H9 (cell line): ENCODE measurements at regions not wholly inside any gene's neighbourhood (a gene's known extent, or its start where the extent isn't known, plus 50 kb on each side); places are given as distances from the start of the nearest gene placed in this dataset.

ENCODE experiments used
- DNase-seq: peaks from one replicate; pipeline ENCODE4 v3.0.0-alpha.2; 2017
- H2AFZ ChIP-seq: one replicate; pipeline ENCODE4 v1.6.1; 2013; ENCODE audit warnings: mild to moderate bottlenecking, low read length, control low read depth, moderate library complexity
- H2AK5ac ChIP-seq: 2 replicates; pipeline ENCODE4 v1.6.1; 2013; ENCODE audit warnings: low read length, control low read depth, mixed read lengths; ENCODE audit not compliant: insufficient read length
- H2BK120ac ChIP-seq: one replicate; pipeline ENCODE4 v1.6.1; 2013; ENCODE audit warnings: low read depth, mild to moderate bottlenecking, low read length, control low read depth, inconsistent platforms; ENCODE audit not compliant: poor library complexity, severe bottlenecking
- H2BK12ac ChIP-seq: 2 replicates; pipeline ENCODE4 v1.6.1; 2013; ENCODE audit warnings: low read length, control low read depth, mixed read lengths, low read depth; ENCODE audit not compliant: insufficient read length
- H2BK15ac ChIP-seq: 2 replicates; pipeline ENCODE4 v1.6.1; 2013; ENCODE audit warnings: low read depth, low read length, control low read depth
- H2BK20ac ChIP-seq: one replicate; pipeline ENCODE4 v1.6.1; 2013; ENCODE audit warnings: low read depth, mild to moderate bottlenecking, low read length, control low read depth, inconsistent platforms; ENCODE audit not compliant: poor library complexity, severe bottlenecking
- H2BK5ac ChIP-seq: 2 replicates; pipeline ENCODE4 v1.6.1; 2013; ENCODE audit warnings: low read length, control low read depth, mixed read lengths; ENCODE audit not compliant: insufficient read length
- H3K14ac ChIP-seq: 2 replicates; pipeline ENCODE4 v1.6.1; 2013; ENCODE audit warnings: low read length, control low read depth; ENCODE audit not compliant: insufficient read depth
- H3K18ac ChIP-seq: 2 replicates; pipeline ENCODE4 v1.6.1; 2013; ENCODE audit warnings: low read depth, mild to moderate bottlenecking, mixed read lengths, low read length, control low read depth; ENCODE audit not compliant: insufficient read length
- H3K23ac ChIP-seq: 2 replicates; pipeline ENCODE4 v1.6.1; 2013; ENCODE audit warnings: low read length, control low read depth, mixed read lengths, low read depth; ENCODE audit not compliant: insufficient read length
- H3K23me2 ChIP-seq: 2 replicates; pipeline ENCODE4 v1.6.1; 2013; ENCODE audit warnings: low read depth, mild to moderate bottlenecking, mixed read lengths, low read length, control low read depth; ENCODE audit not compliant: insufficient read length, poor library complexity, severe bottlenecking
- H3K27ac ChIP-seq: 2 replicates; pipeline ENCODE4 v1.5.1; 2013; ENCODE audit warnings: low read length, control low read depth, mixed read lengths, low read depth; ENCODE audit not compliant: insufficient read length
- H3K27me3 ChIP-seq: 2 replicates; pipeline ENCODE4 v1.6.1; 2013; ENCODE audit warnings: low read length, control low read depth, inconsistent platforms; ENCODE audit not compliant: insufficient read depth
- H3K4ac ChIP-seq: 2 replicates; pipeline ENCODE4 v1.6.1; 2013; ENCODE audit warnings: low read depth, mild to moderate bottlenecking, control low read depth, inconsistent platforms, low read length, moderate library complexity
- H3K4me1 ChIP-seq: 2 replicates; pipeline ENCODE4 v1.6.1; 2013; ENCODE audit warnings: low read length, control low read depth, inconsistent platforms; ENCODE audit not compliant: insufficient read depth
- H3K4me2 ChIP-seq: 2 replicates; pipeline ENCODE4 v1.6.1; 2013; ENCODE audit warnings: low read length, control low read depth, mixed read lengths; ENCODE audit not compliant: insufficient read length, insufficient read depth
- H3K56ac ChIP-seq: 2 replicates; pipeline ENCODE4 v1.6.1; 2013; ENCODE audit warnings: low read depth, mild to moderate bottlenecking, mixed read lengths, low read length, control low read depth; ENCODE audit not compliant: insufficient read length
- H3K79me1 ChIP-seq: 2 replicates; pipeline ENCODE4 v1.6.1; 2013; ENCODE audit warnings: low read depth, mild to moderate bottlenecking, moderate library complexity, low read length, control low read depth, inconsistent platforms; ENCODE audit not compliant: insufficient read depth, poor library complexity, severe bottlenecking
- H3K79me2 ChIP-seq: 2 replicates; pipeline ENCODE4 v1.6.1; 2013; ENCODE audit warnings: low read length, control low read depth, inconsistent platforms; ENCODE audit not compliant: insufficient read depth
- H3K9ac ChIP-seq: 2 replicates; pipeline ENCODE4 v1.6.1; 2013; ENCODE audit warnings: low read length, control low read depth, mixed read lengths; ENCODE audit not compliant: insufficient read length; ENCODE audit errors: extremely low read depth
- H3K9me3 ChIP-seq: one replicate; pipeline ENCODE4 v1.6.1; 2013; ENCODE audit warnings: low read depth, low read length, inconsistent platforms; ENCODE audit not compliant: control insufficient read depth
- H3T11ph ChIP-seq: one replicate; pipeline ENCODE4 v1.6.1; 2013; ENCODE audit warnings: mild to moderate bottlenecking, low read length, control low read depth, inconsistent platforms
- H4K20me1 ChIP-seq: one replicate; pipeline ENCODE4 v1.6.1; 2013; ENCODE audit not compliant: control insufficient read depth, insufficient read length, insufficient read depth
- H4K5ac ChIP-seq: 2 replicates; pipeline ENCODE4 v1.6.1; 2013; ENCODE audit warnings: low read depth, mild to moderate bottlenecking, mixed read lengths, low read length, control low read depth; ENCODE audit not compliant: insufficient read length
- H4K8ac ChIP-seq: replicated peaks from 2 replicates; pipeline ENCODE4 v1.6.1; 2013; ENCODE audit warnings: low read length, control low read depth, mixed read lengths, low read depth; ENCODE audit not compliant: insufficient read length
- H4K91ac ChIP-seq: 2 replicates; pipeline ENCODE4 v1.6.1; 2013; ENCODE audit warnings: low read depth, mild to moderate bottlenecking, moderate library complexity, mixed read lengths, low read length, control low read depth; ENCODE audit not compliant: insufficient read length
- H3K27ac Mint-ChIP-seq, 3 experiments: 2 replicates in 2 of 3; 3 replicates in 1 of 3; pipeline ENCODE4 v1.8.0; 2020 to 2021; ENCODE audit warnings: mixed read lengths in 3 of 3, mild to moderate bottlenecking in 1 of 3, moderate library complexity in 1 of 3
- H3K27me3 Mint-ChIP-seq: 2 replicates; pipeline ENCODE4 v1.8.0; 2021; ENCODE audit warnings: low read depth, mild to moderate bottlenecking, moderate library complexity, mixed read lengths
- H3K36me3 Mint-ChIP-seq, 3 experiments: 2 replicates in 2 of 3; 3 replicates in 1 of 3; pipeline ENCODE4 v1.8.0; 2020 to 2021; ENCODE audit warnings: low read depth in 3 of 3, mixed read lengths in 3 of 3; ENCODE audit not compliant: insufficient read depth in 1 of 3
- H3K4me1 Mint-ChIP-seq, 2 experiments: 2 replicates each; pipeline ENCODE4 v1.8.0; 2020; ENCODE audit warnings: mixed read lengths in 2 of 2
- H3K4me3 Mint-ChIP-seq, 2 experiments: 2 replicates in 1 of 2; 3 replicates in 1 of 2; pipeline ENCODE4 v1.8.0; 2020 to 2021; ENCODE audit warnings: mild to moderate bottlenecking in 2 of 2, mixed read lengths in 2 of 2, moderate library complexity in 1 of 2
- H3K9me3 Mint-ChIP-seq, 2 experiments: 2 replicates in 1 of 2; 3 replicates in 1 of 2; pipeline ENCODE4 v1.8.0; 2020; ENCODE audit warnings: mild to moderate bottlenecking in 2 of 2, mixed read lengths in 2 of 2, moderate library complexity in 1 of 2
- CTCF ChIP-seq: fragments of 200-600 bp; sonication (generic); conservative IDR thresholded peaks from 3 replicates; pipeline ENCODE4 v1.8.0; 2021; ENCODE audit warnings: antibody characterized with exemption, mild to moderate bottlenecking
- WGBS: extraction: QIAGEN DNeasy Blood & Tissue Kit; methylation state at CpG from one replicate; pipeline ENCODE4 v1.1.7; 2013; ENCODE audit warnings: missing lambda C conversion rate, low lambda C conversion rate, mixed read lengths; ENCODE audit not compliant: insufficient read length; ENCODE audit errors: extremely low coverage; 5-methylcytosine and 5-hydroxymethylcytosine counted together

DNA sequence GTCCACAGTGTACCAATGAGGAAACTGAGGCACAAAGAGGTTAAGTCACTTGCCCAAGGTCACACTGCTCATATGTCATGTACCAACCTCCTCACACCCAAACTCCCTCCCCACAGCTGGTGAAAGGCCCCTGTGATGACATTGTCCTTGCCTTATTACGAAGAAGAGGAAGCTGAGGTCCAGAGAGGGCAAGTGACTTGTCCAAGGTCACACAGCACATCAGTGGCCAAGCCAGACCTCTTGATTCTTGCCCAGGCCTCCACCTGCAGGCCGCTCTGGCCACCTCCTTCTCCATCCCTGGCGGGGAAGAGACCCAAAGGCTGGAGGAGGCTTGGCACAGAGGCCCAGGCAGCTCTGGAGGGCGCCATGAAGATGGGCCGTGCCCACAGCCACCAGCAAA lies 492.4 kb downstream of the PTPRU start:
- Mint-ChIP-seq H3K4me3 (no peak overlapping the region), H3K36me3 (peaks cover 3% of the 10 kb centered on the region in 3 experiments; a peak in 6 of 7 replicates), H3K27ac (no peak overlapping the region), H3K27me3 (peaks cover 6% of the 10 kb centered on the region), H3K9me3 (peaks cover 3 to 7% of the 10 kb centered on the region in 2 experiments), H3K4me1 (peaks cover 0 to 3% of the 10 kb centered on the region in 2 experiments; a peak in 1 of 4 replicates)
- no CpG with 5 or more reads among the region's 5 CpGs for WGBS
- no peak overlapping the region for H3K18ac ChIP-seq
- no peak for DNase-seq
- no peaks in the 10 kb centered on the region for H4K20me1 ChIP-seq
- H3K9ac ChIP-seq: no peak overlapping the region
- no peak overlapping the region for H2BK5ac ChIP-seq
- H3K4me2 ChIP-seq: no peak overlapping the region
- H3K79me2 ChIP-seq: no peaks in the 10 kb centered on the region
- no peak overlapping the region for H3T11ph ChIP-seq
- no peaks in the 10 kb centered on the region for H3K23me2 ChIP-seq
- no peak overlapping the region for H4K91ac ChIP-seq
- no peak for TF ChIP-seq CTCF
- no peak overlapping the region for H4K5ac ChIP-seq
- H3K27ac ChIP-seq: no peak overlapping the region
- H3K79me1 ChIP-seq: no peaks in the 10 kb centered on the region
- no peaks in the 10 kb centered on the region for H3K27me3 ChIP-seq
- H3K56ac ChIP-seq: no peak overlapping the region
- H3K14ac ChIP-seq: no peak overlapping the region; the same call in 1 of the 2 replicates
- H2BK20ac ChIP-seq: no peak overlapping the region
- H4K8ac ChIP-seq: no peak overlapping the region
- H3K4ac ChIP-seq: no peak overlapping the region
- no peak overlapping the region for H2BK120ac ChIP-seq
- no peaks in the 10 kb centered on the region for H3K9me3 ChIP-seq
- no peak overlapping the region for H2BK12ac ChIP-seq
- no peaks in the 10 kb centered on the region for H3K4me1 ChIP-seq
- no peak overlapping the region for H2AFZ ChIP-seq
- H2AK5ac ChIP-seq: no peak overlapping the region
- no peak overlapping the region for H2BK15ac ChIP-seq
- no peak overlapping the region for H3K23ac ChIP-seq
